Neutrophil (primary cell): ENCODE measurements at regions not wholly inside any gene's neighbourhood (a gene's known extent, or its start where the extent isn't known, plus 50 kb on each side); places are given as distances from the start of the nearest gene placed in this dataset.

Source experiments
- H3K27ac ChIP-seq: fragments of 200-600 bp; sonication (generic); 2 replicates; pipeline ENCODE4 v1.5.1; 2016; ENCODE audit warnings: mild to moderate bottlenecking, moderate library complexity
- H3K27me3 ChIP-seq: fragments of 200-600 bp; sonication (generic); 2 replicates; pipeline ENCODE4 v1.6.0; 2016; ENCODE audit warnings: mild to moderate bottlenecking
- H3K36me3 ChIP-seq: fragments of 200-600 bp; sonication (generic); 2 replicates; pipeline ENCODE4 v1.5.1; 2017
- H3K4me1 ChIP-seq, 2 experiments: fragments of 200-600 bp in 1 of 2; sonication (generic) in 1 of 2; 1 replicate in 1 of 2; 2 replicates in 1 of 2; pipeline versions ENCODE4 v1.5.1 to v1.6.1; 2013 to 2016; ENCODE audit warnings: low read depth in 1 of 2, low read length in 1 of 2, mild to moderate bottlenecking in 1 of 2, moderate library complexity in 1 of 2; ENCODE audit not compliant: control insufficient read depth in 1 of 2, insufficient read depth in 1 of 2
- H3K4me3 ChIP-seq, 2 experiments: fragments of 200-600 bp in 1 of 2; sonication (generic) in 1 of 2; 1 replicate in 1 of 2; 2 replicates in 1 of 2; pipeline ENCODE4 v1.5.1; 2013 to 2016; ENCODE audit warnings: low read depth in 1 of 2, low read length in 1 of 2, mild to moderate bottlenecking in 1 of 2, moderate library complexity in 1 of 2
- H3K9me3 ChIP-seq: fragments of 200-600 bp; sonication (generic); 2 replicates; pipeline ENCODE4 v1.5.1; 2016
- TF ChIP-seq, protein P1 (sequence below): fragments of 200-600 bp; sonication (generic); IDR thresholded peaks from 2 replicates; pipeline ENCODE4 v1.5.1; 2016; ENCODE audit warnings: antibody characterized with exemption

DNA sequence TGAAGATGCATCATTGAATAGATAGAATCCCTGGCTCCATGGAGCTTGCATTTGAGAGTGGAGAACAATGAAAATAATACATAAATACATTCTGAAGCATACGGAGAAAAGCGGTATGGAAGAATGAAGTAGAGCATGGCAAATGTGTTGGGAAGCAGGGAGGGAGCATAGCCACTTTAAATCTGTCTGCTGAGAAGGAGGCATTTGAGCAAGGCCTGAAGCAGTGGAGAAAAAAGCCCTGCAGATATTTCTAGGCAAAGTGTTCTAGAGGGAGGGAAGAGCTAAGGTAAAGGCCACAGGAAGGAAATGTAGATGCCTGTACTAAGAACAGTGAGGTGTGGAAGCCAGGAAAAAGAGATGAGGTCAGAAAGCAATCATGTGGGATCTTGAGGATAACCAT, 484.8 kb downstream of the CNTN3 start:
- TF ChIP-seq, protein P1, sequence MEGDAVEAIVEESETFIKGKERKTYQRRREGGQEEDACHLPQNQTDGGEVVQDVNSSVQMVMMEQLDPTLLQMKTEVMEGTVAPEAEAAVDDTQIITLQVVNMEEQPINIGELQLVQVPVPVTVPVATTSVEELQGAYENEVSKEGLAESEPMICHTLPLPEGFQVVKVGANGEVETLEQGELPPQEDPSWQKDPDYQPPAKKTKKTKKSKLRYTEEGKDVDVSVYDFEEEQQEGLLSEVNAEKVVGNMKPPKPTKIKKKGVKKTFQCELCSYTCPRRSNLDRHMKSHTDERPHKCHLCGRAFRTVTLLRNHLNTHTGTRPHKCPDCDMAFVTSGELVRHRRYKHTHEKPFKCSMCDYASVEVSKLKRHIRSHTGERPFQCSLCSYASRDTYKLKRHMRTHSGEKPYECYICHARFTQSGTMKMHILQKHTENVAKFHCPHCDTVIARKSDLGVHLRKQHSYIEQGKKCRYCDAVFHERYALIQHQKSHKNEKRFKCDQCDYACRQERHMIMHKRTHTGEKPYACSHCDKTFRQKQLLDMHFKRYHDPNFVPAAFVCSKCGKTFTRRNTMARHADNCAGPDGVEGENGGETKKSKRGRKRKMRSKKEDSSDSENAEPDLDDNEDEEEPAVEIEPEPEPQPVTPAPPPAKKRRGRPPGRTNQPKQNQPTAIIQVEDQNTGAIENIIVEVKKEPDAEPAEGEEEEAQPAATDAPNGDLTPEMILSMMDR: no peak
- no peaks in the 10 kb centered on the region for H3K36me3 ChIP-seq
- no peaks in the 10 kb centered on the region for H3K9me3 ChIP-seq
- no peak overlapping the region for H3K4me3 ChIP-seq
- H3K27ac ChIP-seq: no peak overlapping the region
- H3K4me1 ChIP-seq: no peaks in the 10 kb centered on the region
- no peaks in the 10 kb centered on the region for H3K27me3 ChIP-seq

DNA sequence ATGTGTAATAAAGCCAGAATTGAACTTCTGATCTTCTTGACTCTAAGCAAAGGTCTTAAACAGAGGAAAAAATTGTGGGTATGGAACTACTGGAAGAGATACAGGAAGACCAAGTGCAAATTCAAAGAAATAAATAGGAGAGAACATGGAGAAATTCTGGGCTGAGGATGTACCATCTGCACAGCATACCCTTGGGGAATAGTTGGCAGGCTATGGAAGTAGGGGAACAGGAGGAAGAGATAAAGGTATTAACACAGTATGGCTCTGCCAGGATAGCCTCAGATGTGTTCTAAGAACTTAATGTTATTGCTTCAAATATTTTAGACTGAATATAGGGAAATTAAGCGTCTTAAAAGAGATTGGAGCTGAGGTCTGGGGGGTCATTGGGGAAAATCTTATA, 485.4 kb downstream of the CNTN3 start:
- Histone ChIP-seq H3K4me1 (no peaks in the 10 kb centered on the region), H3K9me3 (no peaks in the 10 kb centered on the region), H3K36me3 (no peaks in the 10 kb centered on the region), H3K4me3 (no peak overlapping the region), H3K27ac (no peak overlapping the region), H3K27me3 (no peaks in the 10 kb centered on the region)
- TF ChIP-seq, protein P1: no peak

DNA sequence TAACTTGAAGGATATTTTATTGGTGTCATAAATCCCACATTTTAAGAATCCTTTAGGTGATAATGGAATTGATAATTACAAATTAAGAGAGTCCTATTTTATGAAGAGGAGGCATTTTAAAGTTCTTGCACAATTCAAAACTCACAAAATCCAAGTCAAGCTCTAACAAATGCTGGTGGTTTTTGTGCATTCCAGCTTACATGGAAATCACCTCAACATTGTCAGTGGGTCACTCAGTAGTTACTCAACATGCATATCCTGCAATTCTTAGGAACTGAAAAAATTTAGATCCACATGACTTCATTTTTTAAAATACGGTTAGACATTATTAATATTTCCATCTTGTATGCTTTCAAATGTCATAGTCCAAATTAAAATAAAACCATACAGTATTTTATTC, 487.2 kb downstream of the CNTN3 start:
- H3K9me3 ChIP-seq: no peaks in the 10 kb centered on the region
- H3K36me3 ChIP-seq: no peaks in the 10 kb centered on the region
- TF ChIP-seq, protein P1: no peak
- no peak overlapping the region for H3K4me3 ChIP-seq
- H3K27ac ChIP-seq: no peak overlapping the region
- H3K4me1 ChIP-seq: no peaks in the 10 kb centered on the region
- H3K27me3 ChIP-seq: no peaks in the 10 kb centered on the region

DNA sequence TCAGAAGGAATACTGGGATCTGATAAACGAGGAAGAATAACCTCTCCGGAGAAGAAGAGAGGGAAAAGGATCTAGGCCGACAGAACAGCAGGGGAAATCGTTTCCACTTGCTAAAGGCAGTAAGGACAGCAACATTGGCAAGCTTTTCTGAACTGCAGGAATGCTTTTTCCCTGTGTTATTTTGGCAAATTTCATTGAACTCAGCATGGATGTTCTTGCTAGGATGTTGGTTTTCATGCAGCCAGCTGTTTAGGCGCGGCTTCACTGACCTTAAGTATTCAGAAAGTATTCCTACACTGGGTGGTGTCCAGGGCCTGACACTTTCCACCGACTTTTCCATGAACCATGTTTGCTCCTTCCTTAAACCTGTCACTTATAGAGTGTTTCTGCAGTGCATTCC, 489.7 kb downstream of the CNTN3 start:
- Histone ChIP-seq H3K27ac (no peak overlapping the region), H3K36me3 (no peaks in the 10 kb centered on the region), H3K4me1 (no peaks in the 10 kb centered on the region), H3K4me3 (no peak overlapping the region), H3K27me3 (no peaks in the 10 kb centered on the region), H3K9me3 (no peaks in the 10 kb centered on the region)
- TF ChIP-seq, protein P1: no peak

DNA sequence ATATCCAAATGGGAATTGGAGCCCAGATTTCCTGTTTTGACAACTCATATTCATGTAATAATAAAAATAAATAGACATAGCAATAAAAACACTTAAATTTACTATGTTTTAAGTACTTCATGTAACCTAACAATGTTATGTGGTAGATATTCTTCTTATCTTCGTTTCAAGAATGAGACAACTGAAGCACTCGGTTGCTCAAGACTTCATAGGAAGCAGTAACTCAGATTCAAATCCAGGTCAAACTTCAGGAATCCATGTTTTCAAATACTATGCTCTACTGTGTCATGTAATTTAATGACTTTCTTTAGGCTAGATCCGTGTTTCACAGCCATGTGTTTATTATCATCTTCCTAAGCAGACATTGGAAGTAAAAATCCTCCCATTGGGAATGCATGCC, 492.2 kb downstream of the CNTN3 start:
- Histone ChIP-seq H3K27me3 (no peaks in the 10 kb centered on the region), H3K4me3 (no peak overlapping the region), H3K4me1 (no peaks in the 10 kb centered on the region), H3K27ac (no peak overlapping the region), H3K36me3 (no peaks in the 10 kb centered on the region), H3K9me3 (no peaks in the 10 kb centered on the region)
- TF ChIP-seq, protein P1: no peak

DNA sequence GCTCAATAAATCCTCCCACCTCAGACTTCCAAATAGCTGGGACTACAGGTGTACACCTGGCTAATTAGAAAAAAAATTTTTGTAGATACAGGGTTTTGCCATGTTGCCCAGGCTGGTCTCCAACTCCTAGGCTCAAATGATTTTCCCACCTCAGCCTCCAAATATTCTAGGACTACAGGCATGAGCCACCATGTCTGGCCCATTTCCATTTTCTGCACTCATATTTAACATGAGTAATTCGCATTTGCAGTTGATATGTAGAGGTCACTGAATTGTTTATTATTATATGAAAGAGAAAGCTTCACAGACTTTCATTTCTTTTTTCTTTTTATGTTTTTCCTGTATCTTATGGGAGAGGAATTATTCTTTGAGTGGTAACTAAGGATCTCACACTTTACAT, 492.7 kb downstream of the CNTN3 start:
- Histone ChIP-seq H3K9me3 (no peaks in the 10 kb centered on the region), H3K4me3 (no peak overlapping the region), H3K27ac (no peak overlapping the region), H3K4me1 (no peaks in the 10 kb centered on the region), H3K36me3 (no peaks in the 10 kb centered on the region), H3K27me3 (no peaks in the 10 kb centered on the region)
- TF ChIP-seq, protein P1: no peak
